ENCODE measurements at regions not wholly inside any gene's neighbourhood (a gene's known extent, or its start where the extent isn't known, plus 50 kb on each side); places are given as distances from the start of the nearest gene placed in this dataset.

DNA sequence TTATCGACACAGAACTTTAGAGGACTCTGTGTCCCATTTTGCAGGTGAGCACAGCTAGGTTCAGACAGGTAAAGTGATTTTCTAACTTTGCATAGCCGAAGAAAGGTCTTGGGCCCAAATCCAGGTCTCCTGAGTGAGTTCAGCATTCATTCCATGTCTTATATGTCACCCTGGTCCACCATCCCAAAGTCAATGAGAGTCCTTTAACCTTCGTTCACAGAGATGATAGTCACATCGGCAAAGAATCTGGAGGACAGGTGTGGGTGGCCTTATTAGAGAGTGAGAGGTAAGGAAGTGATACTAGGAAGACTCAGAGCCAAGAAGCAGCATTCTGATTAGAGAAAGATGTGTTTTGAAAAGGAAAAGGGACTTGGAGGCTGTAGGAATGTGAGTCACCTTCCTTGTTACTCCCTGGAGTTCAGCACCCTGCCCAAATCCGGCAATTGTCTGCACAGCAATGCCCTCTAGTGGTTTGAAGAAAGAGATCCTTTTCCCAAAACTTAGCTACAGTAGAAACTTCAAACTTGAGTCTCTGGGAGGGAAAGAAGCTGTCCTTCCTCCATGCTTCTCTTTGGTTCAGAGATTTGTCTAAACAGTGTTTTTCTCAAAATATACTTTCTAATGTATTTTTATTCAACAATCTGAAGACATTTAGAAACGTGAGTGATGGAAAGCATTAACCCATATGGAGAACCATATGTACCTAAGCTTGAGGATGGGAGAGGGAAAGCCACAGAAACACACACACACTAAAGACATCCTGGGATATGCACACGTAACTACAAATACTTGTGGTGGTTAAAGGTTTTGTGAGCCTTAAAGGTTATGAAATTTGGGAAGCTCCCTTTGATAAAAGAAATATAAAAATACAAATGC is 96.4 kb upstream of the SHISA6 start:
- CTCF ChIA-PET, result interaction anchor here (1.0 kb wide), 1 partner anchor 515 kb away, joined by 3 read pairs; no protein-coding TSS in a partner anchor
- no peak overlapping the region for H3K4me3 ChIP-seq (ENCODE audit: low read depth, low read length)
- no peak for DNase-seq (ENCODE audit: low read depth, low spot score)
- POLR2A ChIA-PET, result no interaction called here
- TF ChIP-seq, protein P1, sequence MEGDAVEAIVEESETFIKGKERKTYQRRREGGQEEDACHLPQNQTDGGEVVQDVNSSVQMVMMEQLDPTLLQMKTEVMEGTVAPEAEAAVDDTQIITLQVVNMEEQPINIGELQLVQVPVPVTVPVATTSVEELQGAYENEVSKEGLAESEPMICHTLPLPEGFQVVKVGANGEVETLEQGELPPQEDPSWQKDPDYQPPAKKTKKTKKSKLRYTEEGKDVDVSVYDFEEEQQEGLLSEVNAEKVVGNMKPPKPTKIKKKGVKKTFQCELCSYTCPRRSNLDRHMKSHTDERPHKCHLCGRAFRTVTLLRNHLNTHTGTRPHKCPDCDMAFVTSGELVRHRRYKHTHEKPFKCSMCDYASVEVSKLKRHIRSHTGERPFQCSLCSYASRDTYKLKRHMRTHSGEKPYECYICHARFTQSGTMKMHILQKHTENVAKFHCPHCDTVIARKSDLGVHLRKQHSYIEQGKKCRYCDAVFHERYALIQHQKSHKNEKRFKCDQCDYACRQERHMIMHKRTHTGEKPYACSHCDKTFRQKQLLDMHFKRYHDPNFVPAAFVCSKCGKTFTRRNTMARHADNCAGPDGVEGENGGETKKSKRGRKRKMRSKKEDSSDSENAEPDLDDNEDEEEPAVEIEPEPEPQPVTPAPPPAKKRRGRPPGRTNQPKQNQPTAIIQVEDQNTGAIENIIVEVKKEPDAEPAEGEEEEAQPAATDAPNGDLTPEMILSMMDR (IDR thresholded peaks at IDR 0.05; ENCODE audit: insufficient read depth, low read length, missing control alignments), result no peak

DNA sequence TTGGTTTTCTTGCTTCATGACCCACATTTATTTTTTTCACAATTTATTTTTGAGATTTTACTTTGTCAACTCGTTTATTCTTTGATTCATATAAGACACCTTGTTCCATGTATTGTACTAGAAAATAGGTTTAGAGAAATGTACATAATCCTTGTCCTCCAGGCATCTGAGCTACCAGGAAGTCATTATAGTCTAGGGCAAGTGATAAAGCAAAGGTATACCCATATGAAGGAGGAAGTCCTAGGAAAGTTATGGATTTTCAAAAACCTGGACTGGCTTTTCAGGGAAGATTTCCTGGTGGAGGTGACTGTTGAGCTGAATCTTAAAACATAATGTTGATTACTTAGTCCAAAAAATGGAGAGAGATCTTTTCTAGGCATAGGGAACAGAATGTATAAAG is 98.8 kb upstream of the SHISA6 start:
- CTCF ChIA-PET, result no interaction called here
- TF ChIP-seq, protein P1 (IDR thresholded peaks at IDR 0.05; ENCODE audit: insufficient read depth, low read length, missing control alignments), result no peak

DNA sequence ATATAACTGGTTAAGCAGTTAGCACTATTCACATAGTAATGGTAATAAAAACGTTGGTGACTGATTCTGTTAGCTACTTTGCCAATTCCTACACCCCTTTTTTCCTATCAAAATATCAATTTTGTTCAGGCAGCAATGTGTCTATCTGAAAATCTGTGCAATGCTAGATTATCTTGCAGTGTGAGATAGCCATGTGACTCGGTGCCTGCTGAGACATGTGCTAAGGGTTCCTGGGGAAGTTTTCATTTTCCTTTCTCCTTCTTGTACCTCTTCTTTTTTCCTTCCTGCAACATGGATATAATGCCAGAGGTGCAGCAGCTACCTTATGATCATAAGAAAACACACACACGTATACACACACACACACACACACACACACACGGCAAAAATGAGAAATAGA is 100.5 kb upstream of the SHISA6 start:
- no peak for DNase-seq (ENCODE audit: low read depth, low spot score)
- CTCF ChIA-PET, result no interaction called here
- H3K4me3 ChIP-seq (ENCODE audit: low read depth, low read length), result no peak overlapping the region
- POLR2A ChIA-PET, result no interaction called here
- TF ChIP-seq, protein P1 (IDR thresholded peaks at IDR 0.05; ENCODE audit: insufficient read depth, low read length, missing control alignments), result no peak

More for the DNA sequence above, 98.8 kb upstream of the SHISA6 start:
- POLR2A ChIA-PET, result no interaction called here
- H3K4me3 ChIP-seq (ENCODE audit: low read depth, low read length), result no peak overlapping the region
- no peak for DNase-seq (ENCODE audit: low read depth, low spot score)

DNA sequence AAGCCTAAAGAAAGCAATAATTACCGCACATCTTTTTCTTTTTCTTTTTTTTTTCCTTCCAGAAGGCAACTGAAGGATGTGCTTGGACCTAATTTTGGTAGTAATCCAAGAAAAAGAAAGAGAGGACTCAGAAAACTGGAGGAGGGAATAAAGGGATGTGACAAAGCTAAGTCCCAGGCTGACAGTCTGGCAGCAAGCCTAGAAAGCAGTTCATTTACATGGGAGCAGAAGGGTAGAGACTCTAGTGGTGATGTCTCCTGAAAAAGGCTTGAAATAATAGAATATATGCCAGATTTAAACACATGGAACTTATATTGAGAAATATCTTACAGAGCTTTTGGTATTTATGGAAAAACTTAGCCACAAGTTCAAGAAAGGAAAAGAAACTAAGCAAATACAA is 101.0 kb upstream of the SHISA6 start:
- ChIA-PET CTCF (no interaction called here), POLR2A (no interaction called here)
- H3K4me3 ChIP-seq (ENCODE audit: low read depth, low read length), result no peak overlapping the region
- TF ChIP-seq, protein P1 (IDR thresholded peaks at IDR 0.05; ENCODE audit: insufficient read depth, low read length, missing control alignments), result no peak
- no peak for DNase-seq (ENCODE audit: low read depth, low spot score)

DNA sequence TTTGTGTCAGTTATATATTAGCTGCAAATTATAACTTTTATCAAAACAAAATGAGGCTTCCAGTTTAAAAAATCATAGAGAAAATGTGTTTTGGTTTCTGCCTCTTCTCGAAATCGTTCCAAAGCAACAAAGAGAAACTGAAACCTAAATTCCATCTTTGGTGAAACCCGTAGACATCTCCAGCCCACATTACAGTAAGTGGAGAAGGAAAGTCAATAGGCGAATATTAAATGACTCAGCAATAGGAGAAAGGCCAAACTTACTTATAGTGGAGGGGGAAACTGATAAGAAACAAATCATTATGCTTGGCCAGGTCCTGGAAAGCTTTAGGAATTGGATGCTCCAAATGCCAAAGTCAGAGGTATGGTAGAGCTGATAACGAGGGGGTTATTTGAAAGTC is 103.0 kb upstream of the SHISA6 start:
- POLR2A ChIA-PET, result no interaction called here
- DNase-seq (ENCODE audit: low read depth, low spot score), result no peak
- no peak overlapping the region for H3K4me3 ChIP-seq (ENCODE audit: low read depth, low read length)
- CTCF ChIA-PET, result no interaction called here
- TF ChIP-seq, protein P1 (IDR thresholded peaks at IDR 0.05; ENCODE audit: insufficient read depth, low read length, missing control alignments), result no peak

DNA sequence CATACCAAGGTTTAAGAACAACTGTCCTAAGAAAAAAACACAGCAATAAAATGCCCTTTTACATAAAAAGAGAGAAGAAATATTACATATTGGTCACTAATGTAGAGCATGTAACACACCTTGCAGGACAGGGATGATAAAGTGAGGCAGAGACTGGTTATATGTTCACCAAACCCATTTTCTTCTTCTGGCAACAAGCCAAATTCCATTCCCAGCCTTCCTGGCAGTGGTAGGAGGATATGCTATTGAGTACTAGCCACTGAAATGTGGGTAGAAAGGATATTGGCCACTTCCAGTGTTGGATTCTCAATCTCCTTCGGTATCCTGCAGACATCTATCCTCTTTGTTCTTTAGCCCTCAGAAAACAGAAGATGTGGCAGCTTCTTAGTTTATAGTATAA is 105.2 kb upstream of the SHISA6 start:
- ChIA-PET POLR2A (no interaction called here), CTCF (no interaction called here)
- no peak for DNase-seq (ENCODE audit: low read depth, low spot score)
- TF ChIP-seq, protein P1 (IDR thresholded peaks at IDR 0.05; ENCODE audit: insufficient read depth, low read length, missing control alignments), result no peak
- H3K4me3 ChIP-seq (ENCODE audit: low read depth, low read length), result no peak overlapping the region
